HG03108 (cell line): ENCODE measurements at regions not wholly inside any gene's neighbourhood (a gene's known extent, or its start where the extent isn't known, plus 50 kb on each side); places are given as distances from the start of the nearest gene placed in this dataset.

ENCODE experiments used
- ATAC-seq: cut with Tn5 transposase; IDR thresholded peaks from one replicate; pipeline ENCODE4 v1.9.1; 2021; ENCODE audit warnings: moderate library complexity; ENCODE audit not compliant: unreplicated experiment

DNA sequence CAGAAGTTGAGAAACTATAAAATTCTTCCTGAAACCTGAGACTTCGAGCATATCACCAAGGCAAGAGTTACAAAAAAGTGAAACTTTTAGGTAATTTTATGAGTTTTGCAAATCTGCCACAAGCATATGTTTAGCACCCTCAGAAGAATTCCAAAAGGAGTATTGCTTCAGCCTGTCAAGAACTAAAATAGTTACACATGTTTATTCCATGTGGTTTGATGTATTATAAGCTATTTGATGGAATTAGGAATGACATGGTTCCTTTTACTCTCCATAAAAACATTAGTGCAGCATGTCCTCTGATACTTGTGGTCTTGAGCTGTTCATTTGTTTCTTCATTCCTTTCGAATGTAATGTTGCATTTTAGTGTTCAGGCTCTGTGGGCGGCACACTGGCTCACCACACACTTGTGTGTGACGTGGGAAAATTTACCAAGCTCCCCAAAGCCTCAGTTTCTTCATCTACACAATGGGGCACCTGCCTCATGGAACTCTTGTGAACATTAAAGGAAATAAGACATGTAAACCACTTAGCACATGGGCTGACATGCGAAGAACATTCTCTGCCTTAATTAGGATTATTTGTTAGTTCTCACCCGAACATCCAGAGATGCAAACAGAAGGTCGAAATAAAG is 204.2 kb upstream of the FOXF1 start:
- no peak for ATAC-seq

GRCh38 chr16:86306811-86307513 is 203.4 kb upstream of the FOXF1 start:
- no peak for ATAC-seq

DNA sequence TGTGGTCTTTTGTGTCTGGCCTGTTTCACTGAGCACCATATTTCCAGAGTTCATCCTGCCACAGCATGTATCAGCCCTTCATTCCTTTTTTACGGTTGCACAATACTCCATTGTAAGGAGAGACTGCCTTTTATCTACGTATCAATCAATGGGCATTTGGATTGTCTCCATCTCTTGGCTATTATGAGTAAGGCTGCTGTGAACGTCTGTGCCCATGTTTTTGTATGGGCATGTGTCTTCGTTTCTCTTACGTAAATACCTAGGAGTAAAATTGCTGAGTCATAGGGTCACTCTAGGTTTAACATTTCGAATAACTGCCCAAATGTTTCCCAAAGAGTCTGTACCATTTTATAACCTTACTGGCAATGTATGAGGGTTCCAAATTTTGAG is 202.8 kb upstream of the FOXF1 start:
- no peak for ATAC-seq

GRCh38 chr16:86308514-86308913 is 201.8 kb upstream of the FOXF1 start:
- ATAC-seq: no peak

DNA sequence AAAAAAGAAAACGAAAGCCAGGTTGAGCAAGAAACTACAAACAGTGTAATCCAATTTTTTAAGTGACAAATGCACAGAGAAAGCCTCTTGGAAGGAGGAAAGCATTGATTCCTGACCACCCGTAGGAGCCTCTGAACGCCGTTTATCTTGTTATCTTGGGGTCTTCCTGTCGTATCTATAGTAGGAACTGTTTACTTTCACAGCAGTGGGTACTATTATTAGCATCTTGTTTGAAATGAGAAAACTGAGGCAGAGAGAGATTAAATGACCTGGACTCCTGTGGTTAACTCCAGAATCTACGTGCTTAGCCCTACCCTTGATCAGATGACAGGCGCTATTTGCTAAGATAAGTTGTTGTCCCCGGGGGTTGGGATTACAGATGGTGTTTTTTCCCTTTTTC is 196.7 kb upstream of the FOXF1 start:
- ATAC-seq: no peak

- ATAC-seq: no peak
Measured at GRCh38 chr16:86314402-86315025, 195.8 kb upstream of the FOXF1 start.

DNA sequence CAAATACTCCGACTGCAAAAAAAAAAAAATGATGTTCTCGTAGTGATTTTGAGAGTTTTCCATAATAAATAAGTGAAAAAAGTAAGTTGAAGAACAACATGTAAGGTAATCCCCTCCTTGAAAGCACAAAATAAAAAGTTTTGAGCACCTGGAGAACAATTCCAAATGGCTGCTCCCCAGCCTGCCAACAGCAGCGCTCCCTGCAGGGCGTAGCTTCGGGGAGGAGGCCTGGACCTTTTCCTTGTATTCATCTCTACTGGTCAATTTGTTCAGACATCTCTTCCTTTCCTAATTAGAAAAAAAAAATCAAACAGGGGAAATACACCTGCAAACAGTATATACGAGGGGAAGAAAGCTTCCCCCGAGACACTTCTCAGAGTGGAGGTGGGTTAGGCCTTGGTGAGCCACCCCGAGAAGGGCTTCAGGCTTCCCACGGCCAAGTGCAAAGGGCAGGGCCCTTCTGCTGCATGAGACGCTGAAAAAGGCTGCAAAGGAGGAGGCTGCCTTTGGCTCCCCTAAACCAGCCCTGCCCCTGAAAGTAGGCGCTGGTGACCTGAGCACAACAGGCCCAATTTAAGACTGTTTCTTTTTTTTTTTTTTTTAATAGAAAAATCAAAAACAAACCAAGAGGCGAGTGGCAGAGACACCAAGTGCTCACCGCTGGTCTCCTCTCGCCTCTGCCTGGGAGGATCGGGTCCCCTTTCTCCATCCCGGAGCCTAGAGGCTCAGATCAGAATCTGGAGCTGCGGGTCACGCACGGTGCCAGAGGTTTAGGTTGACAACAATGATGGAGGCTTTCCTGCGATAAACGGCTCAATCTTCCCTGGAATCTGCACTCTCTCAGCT is 193.1 kb upstream of the FOXF1 start:
- ATAC-seq: no peak

DNA sequence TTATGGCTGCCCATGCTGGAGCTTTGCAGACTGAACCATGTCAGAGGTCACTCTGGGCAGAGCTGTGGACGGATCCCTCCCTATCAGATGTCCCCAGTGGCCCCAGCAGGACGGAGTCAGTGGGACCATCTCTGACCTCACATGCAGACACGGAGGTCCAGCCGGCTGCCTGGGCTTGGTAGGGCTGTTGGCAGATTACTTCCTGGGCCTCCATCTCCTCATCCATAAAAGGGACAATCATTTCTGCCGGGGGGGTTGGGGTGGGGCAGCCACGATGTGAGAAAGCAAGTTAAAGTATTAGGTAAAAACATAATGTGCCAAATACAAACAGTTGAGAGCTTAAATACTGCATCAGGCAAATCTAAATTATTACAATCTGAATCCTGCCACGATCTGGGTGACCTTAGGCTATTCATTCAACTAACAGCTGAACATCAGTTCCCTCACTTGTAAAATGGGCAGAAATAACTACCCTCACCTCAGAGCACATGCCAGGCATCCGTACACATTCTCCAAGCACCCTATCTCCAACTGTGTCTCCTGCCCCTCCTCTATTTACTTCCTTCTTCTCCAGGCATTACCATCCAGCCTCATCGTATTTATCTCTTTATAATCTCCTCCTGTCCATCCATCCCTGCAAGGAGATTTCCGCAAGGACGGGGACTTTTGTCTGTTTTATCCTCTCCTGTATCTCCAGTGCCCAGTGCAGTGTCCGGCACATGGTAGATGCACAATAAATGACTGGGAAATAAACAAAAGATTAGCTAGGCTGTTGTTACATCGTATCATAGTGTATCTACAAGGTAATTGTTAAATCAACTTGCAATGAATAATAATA is 192.3 kb upstream of the FOXF1 start:
- no peak for ATAC-seq

- no peak for ATAC-seq
Measured at GRCh38 chr16:86319585-86320236, 190.6 kb upstream of the FOXF1 start.

GRCh38 chr16:86320237-86320595 is 190.1 kb upstream of the FOXF1 start:
- ATAC-seq: no peak

- no peak for ATAC-seq
Measured at GRCh38 chr16:86321491-86321890, 188.8 kb upstream of the FOXF1 start.

GRCh38 chr16:86322283-86322682 is 188.0 kb upstream of the FOXF1 start:
- ATAC-seq: no peak

DNA sequence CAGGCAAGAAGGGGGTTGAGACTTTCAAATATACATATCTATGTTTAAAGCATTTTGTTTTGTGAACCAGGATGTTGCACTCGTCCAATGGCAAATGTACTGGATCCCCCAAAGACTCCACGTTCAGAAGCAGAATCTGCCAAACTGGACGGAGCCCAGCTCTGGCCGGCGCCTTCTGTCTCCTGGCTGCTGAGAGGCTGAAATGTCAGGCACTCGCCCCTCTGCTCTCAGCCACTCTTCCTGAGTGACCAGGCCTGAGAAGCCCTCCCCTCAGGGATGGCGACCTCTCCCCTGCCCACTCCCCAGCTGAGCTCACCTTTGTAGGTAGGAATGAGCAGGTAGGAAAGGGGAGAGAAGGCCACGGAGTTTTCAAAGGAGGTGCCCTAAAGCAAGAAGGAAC is 187.5 kb upstream of the FOXF1 start:
- no peak for ATAC-seq

DNA sequence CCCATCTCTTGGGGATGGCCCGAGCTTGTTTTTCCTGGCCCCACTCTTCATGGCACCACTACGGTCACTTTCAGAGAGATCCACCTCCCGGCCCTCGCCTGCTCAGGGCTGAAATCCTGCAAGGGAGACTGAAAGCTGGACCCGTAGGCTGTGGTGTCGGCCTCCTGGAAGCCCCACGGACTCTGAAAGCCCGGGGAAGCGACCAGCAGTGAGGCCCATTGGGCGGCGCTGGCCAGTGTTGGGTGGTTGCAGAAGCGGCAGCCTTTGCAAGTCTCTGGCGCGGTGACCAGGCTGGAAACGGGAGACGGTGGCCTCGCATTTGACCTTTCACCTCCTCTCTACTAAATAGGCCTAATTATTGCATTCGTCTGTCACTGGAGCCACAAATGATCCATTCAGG is 186.0 kb upstream of the FOXF1 start:
- ATAC-seq: no peak

DNA sequence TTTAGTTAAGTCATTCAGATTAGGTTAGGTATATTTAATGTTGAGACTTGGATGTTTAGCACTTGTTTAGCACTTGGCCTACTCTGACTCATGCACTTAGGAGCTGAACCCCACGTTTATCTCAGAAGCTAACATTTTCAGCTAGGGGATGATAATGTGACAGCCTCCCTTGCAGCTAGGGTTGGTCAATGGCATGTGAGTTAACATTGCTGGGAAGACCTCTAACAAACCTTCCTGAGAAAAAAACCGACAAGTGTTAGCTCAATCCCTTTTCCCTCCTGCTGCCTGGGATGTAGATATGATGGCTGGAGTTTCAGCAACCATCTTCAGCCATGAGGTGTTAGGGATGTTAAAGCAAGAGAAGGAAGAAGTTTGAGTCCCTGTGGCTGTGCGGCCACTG is 185.0 kb upstream of the FOXF1 start:
- no peak for ATAC-seq

- ATAC-seq: no peak
Measured at GRCh38 chr16:86325895-86326294, 184.4 kb upstream of the FOXF1 start.

DNA sequence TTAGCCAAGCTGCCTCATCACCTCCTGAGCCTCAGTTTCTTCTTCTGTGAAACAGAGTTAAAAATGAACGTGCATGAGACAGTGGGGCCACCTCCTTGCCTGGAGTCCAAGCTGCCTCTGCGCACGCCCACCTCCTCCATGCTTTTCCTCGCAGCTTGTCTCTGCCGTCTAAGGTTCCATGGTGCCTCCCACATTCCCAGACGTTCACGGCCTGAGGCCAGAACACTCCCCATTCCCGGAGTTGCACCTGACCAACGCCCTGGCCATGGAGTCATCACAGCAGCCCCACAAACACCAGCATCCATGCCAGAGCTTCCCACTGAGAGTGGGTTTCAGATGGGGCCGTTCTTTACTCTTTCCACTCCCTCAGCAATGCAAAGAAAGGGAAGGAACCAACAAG is 183.0 kb upstream of the FOXF1 start:
- ATAC-seq: no peak

- no peak for ATAC-seq
Measured at GRCh38 chr16:86330906-86331305, 179.4 kb upstream of the FOXF1 start.

- no peak for ATAC-seq
Measured at GRCh38 chr16:86334079-86334635, 176.2 kb upstream of the FOXF1 start.
